OCI-LY7 (cell line): ENCODE measurements at regions not wholly inside any gene's neighbourhood (a gene's known extent, or its start where the extent isn't known, plus 50 kb on each side); places are given as distances from the start of the nearest gene placed in this dataset.

Source experiments
- BruUV-seq: library from RNA; stranded (reverse); fragments of 400-500 nt; replicated peaks from 2 replicates; lab custom pipeline; 2021; lab: Mats Ljungman, UMichigan
- CTCF ChIA-PET: fragments of 300-600 bp; sonication (Branson Sonifier 250); formaldehyde crosslinking; loops from one replicate; lab custom pipeline; 2022; ENCODE audit warnings: antibody characterized with exemption; ENCODE audit not compliant: unreplicated experiment; lab: Charles Lee
- POLR2A ChIA-PET: fragments of 300-600 bp; sonication (Branson Sonifier 250); formaldehyde crosslinking; loops from one replicate; lab custom pipeline; 2022; ENCODE audit warnings: antibody characterized with exemption; lab: Charles Lee
- DNase-seq: peaks from one replicate; pipeline ENCODE4 v3.0.0-alpha.2; 2015; ENCODE audit warnings: low spot score
- H2AFZ ChIP-seq: fragments of 200-600 bp; sonication (generic), shearing (Covaris generic); 2 replicates; pipeline ENCODE4 v1.6.1; 2014; ENCODE audit warnings: mild to moderate bottlenecking, antibody characterized with exemption, low read length, moderate library complexity
- H3K27ac ChIP-seq: fragments of 200-600 bp; sonication (generic); 2 replicates; pipeline ENCODE4 v1.5.1; 2014; ENCODE audit warnings: mixed run types, low read depth, mild to moderate bottlenecking, moderate library complexity, low read length, inconsistent platforms; ENCODE audit not compliant: poor library complexity, severe bottlenecking
- H3K36me3 ChIP-seq: fragments of 200-600 bp; sonication (generic); 2 replicates; pipeline ENCODE4 v1.6.1; 2014; ENCODE audit warnings: mild to moderate bottlenecking, antibody characterized with exemption, low read length, moderate library complexity, mixed read lengths; ENCODE audit not compliant: insufficient read depth
- H3K4me1 ChIP-seq: fragments of 200-600 bp; sonication (generic); 2 replicates; pipeline ENCODE4 v1.5.1; 2014; ENCODE audit warnings: mild to moderate bottlenecking, low read length; ENCODE audit not compliant: insufficient read depth, poor library complexity, severe bottlenecking
- H3K4me2 ChIP-seq: fragments of 200-600 bp; sonication (generic); 2 replicates; pipeline ENCODE4 v1.6.1; 2014; ENCODE audit warnings: mild to moderate bottlenecking, low read length
- H3K4me3 ChIP-seq: fragments of 200-600 bp; sonication (generic); 2 replicates; pipeline ENCODE4 v1.5.1; 2014; ENCODE audit warnings: mild to moderate bottlenecking, low read depth, low read length; ENCODE audit not compliant: poor library complexity, severe bottlenecking
- H3K79me2 ChIP-seq: fragments of 200-600 bp; sonication (generic); 2 replicates; pipeline ENCODE4 v1.6.1; 2016; ENCODE audit warnings: low read depth, mild to moderate bottlenecking, low read length, moderate library complexity, mixed read lengths; ENCODE audit not compliant: insufficient read depth
- H3K9me2 ChIP-seq: fragments of 200-600 bp; sonication (generic); 2 replicates; pipeline ENCODE4 v1.6.1; 2016; ENCODE audit warnings: mild to moderate bottlenecking, low read length, mixed read lengths; ENCODE audit not compliant: insufficient read depth
- H3K9me3 ChIP-seq: fragments of 200-600 bp; sonication (generic); 2 replicates; pipeline ENCODE4 v1.6.1; 2014; ENCODE audit warnings: mild to moderate bottlenecking, mixed run types, low read length, mixed read lengths
- H4K20me1 ChIP-seq: fragments of 200-600 bp; sonication (generic); 2 replicates; pipeline ENCODE4 v1.6.1; 2014; ENCODE audit warnings: mild to moderate bottlenecking, antibody characterized with exemption, low read length, moderate library complexity, mixed read lengths; ENCODE audit not compliant: insufficient read depth
- EZH2phosphoT487 ChIP-seq: fragments of 200-600 bp; sonication (generic); IDR thresholded peaks from 2 replicates; pipeline ENCODE4 v1.6.1; 2018; ENCODE audit warnings: low read depth, borderline replicate concordance, mild to moderate bottlenecking, mixed run types, antibody characterized with exemption, low read length, moderate library complexity, mixed read lengths
- intact Hi-C: fragments of 100-400 bp; cut with micrococcal nuclease; formaldehyde crosslinking; loops from one replicate; pipeline ENCODE4 v1.10.0; 2022; ENCODE audit not compliant: unreplicated experiment
- TF ChIP-seq, protein P1 (sequence below): fragments of 200-600 bp; sonication (generic); conservative IDR thresholded peaks from 2 replicates; pipeline ENCODE4 v1.5.1; 2014; ENCODE audit warnings: mild to moderate bottlenecking, antibody characterized with exemption, low read length, moderate library complexity, mixed read lengths

DNA sequence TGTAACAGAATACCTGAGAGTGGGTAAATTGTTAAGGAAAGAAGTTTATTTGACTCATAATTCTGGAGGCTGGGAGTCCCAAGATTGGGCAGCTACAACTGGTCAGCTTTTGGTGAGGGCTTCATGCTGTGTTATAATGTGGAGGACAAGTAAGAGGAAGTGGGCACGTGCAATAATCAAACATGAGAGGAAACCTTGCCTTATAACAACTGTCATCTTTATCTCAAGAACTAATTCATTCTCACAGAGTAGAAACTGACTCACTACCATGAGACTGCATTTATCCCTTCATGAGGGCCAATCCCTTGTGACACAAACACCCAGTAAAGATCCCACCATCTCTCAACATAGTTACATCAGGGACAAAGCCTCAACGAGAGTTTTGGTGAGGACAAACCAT lies 318.1 kb upstream of the NT5C1B start:
- no peak overlapping the region for H2AFZ ChIP-seq
- no peak overlapping the region for H3K27ac ChIP-seq
- H3K9me3 ChIP-seq = no peaks in the 10 kb centered on the region
- H3K4me3 ChIP-seq = no peak overlapping the region
- ChIA-PET POLR2A (interaction anchor here (0.9 to 1.9 kb wide), 7 partner anchors 9 to 52 kb away, joined by 3 to 10 read pairs (median 5); no protein-coding TSS in a partner anchor), CTCF (no interaction called here)
- no peak for DNase-seq
- H3K9me2 ChIP-seq = no peaks in the 10 kb centered on the region
- no peaks in the 10 kb centered on the region for H3K79me2 ChIP-seq
- BruUV-seq = no TSS peak
- TF ChIP-seq, protein P1, sequence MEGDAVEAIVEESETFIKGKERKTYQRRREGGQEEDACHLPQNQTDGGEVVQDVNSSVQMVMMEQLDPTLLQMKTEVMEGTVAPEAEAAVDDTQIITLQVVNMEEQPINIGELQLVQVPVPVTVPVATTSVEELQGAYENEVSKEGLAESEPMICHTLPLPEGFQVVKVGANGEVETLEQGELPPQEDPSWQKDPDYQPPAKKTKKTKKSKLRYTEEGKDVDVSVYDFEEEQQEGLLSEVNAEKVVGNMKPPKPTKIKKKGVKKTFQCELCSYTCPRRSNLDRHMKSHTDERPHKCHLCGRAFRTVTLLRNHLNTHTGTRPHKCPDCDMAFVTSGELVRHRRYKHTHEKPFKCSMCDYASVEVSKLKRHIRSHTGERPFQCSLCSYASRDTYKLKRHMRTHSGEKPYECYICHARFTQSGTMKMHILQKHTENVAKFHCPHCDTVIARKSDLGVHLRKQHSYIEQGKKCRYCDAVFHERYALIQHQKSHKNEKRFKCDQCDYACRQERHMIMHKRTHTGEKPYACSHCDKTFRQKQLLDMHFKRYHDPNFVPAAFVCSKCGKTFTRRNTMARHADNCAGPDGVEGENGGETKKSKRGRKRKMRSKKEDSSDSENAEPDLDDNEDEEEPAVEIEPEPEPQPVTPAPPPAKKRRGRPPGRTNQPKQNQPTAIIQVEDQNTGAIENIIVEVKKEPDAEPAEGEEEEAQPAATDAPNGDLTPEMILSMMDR = no peak
- no peak for TF ChIP-seq EZH2phosphoT487
- peaks cover 20% of the 10 kb centered on the region for H3K4me1 ChIP-seq
- H4K20me1 ChIP-seq = no peaks in the 10 kb centered on the region
- no peaks in the 10 kb centered on the region for H3K36me3 ChIP-seq
- no peak overlapping the region for H3K4me2 ChIP-seq
- intact Hi-C loops = no loop called here

DNA sequence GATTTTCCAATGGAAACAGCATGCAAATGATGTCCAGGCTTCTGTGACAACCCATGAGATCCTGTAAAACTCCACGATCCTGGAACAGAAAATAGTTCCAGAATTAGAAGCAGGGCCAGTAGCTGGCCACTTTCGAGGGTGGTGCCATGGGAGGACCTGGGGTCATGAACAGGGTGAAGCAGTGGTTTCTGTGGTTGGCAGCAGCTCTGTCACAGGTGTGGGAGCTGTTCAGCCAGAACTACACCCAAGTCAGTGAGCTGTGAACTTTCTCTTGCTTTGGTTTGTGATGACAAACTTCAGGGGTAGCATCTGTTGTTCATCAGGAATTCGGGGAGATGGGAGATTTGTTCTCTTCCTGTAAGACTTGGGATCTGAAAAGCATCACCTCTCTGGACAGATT lies 314.4 kb upstream of the NT5C1B start:
- CTCF ChIA-PET = no interaction called here
- H3K36me3 ChIP-seq = no peaks in the 10 kb centered on the region

DNA sequence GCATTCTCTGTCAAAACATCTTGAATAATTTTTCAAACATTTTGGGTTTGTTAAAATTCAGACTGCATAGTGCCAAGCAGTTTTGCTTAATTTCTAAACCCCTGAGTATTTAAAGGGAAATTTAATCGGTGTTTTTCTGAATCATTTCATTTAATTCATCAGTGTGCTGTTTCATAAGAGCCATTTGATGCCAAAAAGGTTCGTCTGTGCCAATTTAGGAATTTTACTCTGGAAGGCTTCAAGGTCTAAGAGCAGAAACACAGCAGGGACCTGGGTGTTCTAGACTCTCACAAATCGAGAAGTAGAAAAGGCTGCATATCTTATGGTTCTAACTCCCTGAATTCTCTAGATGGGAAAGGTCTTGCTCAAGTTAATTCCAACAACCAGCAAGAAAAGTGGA lies 311.9 kb upstream of the NT5C1B start:
- no peak for TF ChIP-seq EZH2phosphoT487
- TF ChIP-seq, protein P1 = no peak
- Histone ChIP-seq H3K4me1 (peaks cover 20% of the 10 kb centered on the region), H3K36me3 (no peaks in the 10 kb centered on the region), H3K79me2 (no peaks in the 10 kb centered on the region), H2AFZ (no peak overlapping the region), H3K4me2 (no peak overlapping the region), H3K9me3 (no peaks in the 10 kb centered on the region), H3K9me2 (no peaks in the 10 kb centered on the region), H3K4me3 (no peak overlapping the region), H4K20me1 (no peaks in the 10 kb centered on the region), H3K27ac (no peak overlapping the region)
- ChIA-PET CTCF (no interaction called here), POLR2A (no interaction called here)
- intact Hi-C loops = no loop called here
- no peak for DNase-seq
- BruUV-seq = no TSS peak

More for the DNA sequence above, 314.4 kb upstream of the NT5C1B start:
- intact Hi-C loops = loop anchor here (2.0 kb wide), 1 partner anchor 37 kb away; no protein-coding TSS in a partner anchor
- Histone ChIP-seq H3K27ac (peak overlapping the region; percentile 23), H3K4me3 (no peak overlapping the region), H3K9me3 (no peaks in the 10 kb centered on the region), H3K79me2 (no peaks in the 10 kb centered on the region), H4K20me1 (no peaks in the 10 kb centered on the region), H3K4me2 (peak overlapping the region; percentile 54), H3K9me2 (no peaks in the 10 kb centered on the region), H3K4me1 (peaks cover 20% of the 10 kb centered on the region), H2AFZ (no peak overlapping the region)
- POLR2A ChIA-PET = interaction anchor here (0.5 to 4.5 kb wide), 6 partner anchors 11 to 371 kb away, joined by 3 to 39 read pairs (median 4); partner anchors contain the start of gene RDH14
- no peak for TF ChIP-seq EZH2phosphoT487
- TF ChIP-seq, protein P1 = no peak
- BruUV-seq = no TSS peak
- DNase-seq = peak; percentile 77
